Prostate gland (tissue), 2 donors: ENCODE measurements at regions not wholly inside any gene's neighbourhood (a gene's known extent, or its start where the extent isn't known, plus 50 kb on each side); places are given as distances from the start of the nearest gene placed in this dataset.

ENCODE experiments used
- DNase-seq: peaks from one replicate; pipeline ENCODE4 v3.0.0-alpha.2; 2019; ENCODE audit warnings: low spot score
- H3K27ac ChIP-seq, 2 donors: fragments of 200-600 bp; sonication (generic); 2 replicates each; pipeline ENCODE4 v1.5.1; 2017 to 2019
- H3K27me3 ChIP-seq: fragments of 200-600 bp; sonication (generic); replicated peaks from 2 replicates; pipeline ENCODE4 v1.5.1; 2019; ENCODE audit not compliant: insufficient read depth
- H3K36me3 ChIP-seq, 2 donors: fragments of 200-600 bp; sonication (generic); 1 replicate in 1 of 2; 2 replicates in 1 of 2; pipeline versions ENCODE4 v1.5.1 to v1.8.1; 2017 to 2019
- H3K4me1 ChIP-seq: fragments of 200-600 bp; sonication (generic); replicated peaks from 2 replicates; pipeline ENCODE4 v1.5.1; 2019
- H3K4me3 ChIP-seq, 2 donors: fragments of 200-600 bp; sonication (generic); 2 replicates each; pipeline ENCODE4 v1.5.1; 2017 to 2019
- H3K9me3 ChIP-seq: fragments of 200-600 bp; sonication (generic); 2 replicates; pipeline ENCODE4 v1.5.1; 2017
- CTCF ChIP-seq, 4 experiments: fragments of 200-600 bp in 2 of 4; fragments of 450-650 bp in 2 of 4; sonication (generic) in 2 of 4; IDR thresholded peaks; 1 replicate in 3 of 4; 2 replicates in 1 of 4; pipeline ENCODE4 v1.5.1; 2016 to 2019; ENCODE audit warnings: antibody characterized with exemption in 4 of 4, mild to moderate bottlenecking in 2 of 4, moderate library complexity in 2 of 4
- POLR2A ChIP-seq: fragments of 450-650 bp; IDR thresholded peaks from one replicate; pipeline ENCODE4 v1.6.1; 2016; ENCODE audit warnings: antibody characterized with exemption, mild to moderate bottlenecking
- POLR2AphosphoS5 ChIP-seq: sonication (generic); formaldehyde crosslinking; IDR thresholded peaks from one replicate; pipeline ENCODE4 v1.6.1; 2017; ENCODE audit warnings: antibody characterized with exemption
- WGBS: methylation state at CpG from one replicate; pipeline ENCODE4 v1.1.5; 2018; 5-methylcytosine and 5-hydroxymethylcytosine counted together
- intact Hi-C: fragments of 100-400 bp; cut with DNase I; formaldehyde crosslinking; loops from one replicate; pipeline ENCODE4 v1.14.2; 2022

GRCh38 chr13:55664178-55664577 is 1476.5 kb upstream of the PRR20A start:
- no peak for DNase-seq
- TF ChIP-seq POLR2A = no peak
- TF ChIP-seq CTCF (IDR thresholded peaks at IDR 0.05) = no peak
- no peak for TF ChIP-seq POLR2AphosphoS5
- H3K4me3 ChIP-seq = no peak overlapping the region
- no peaks in the 10 kb centered on the region for H3K36me3 ChIP-seq
- no peaks in the 10 kb centered on the region for H3K4me1 ChIP-seq
- WGBS = 37% methylated on average over 3 of the region's 3 CpGs
- H3K27me3 ChIP-seq = no peaks in the 10 kb centered on the region
- H3K27ac ChIP-seq = no peak overlapping the region
- H3K9me3 ChIP-seq = no peaks in the 10 kb centered on the region
- intact Hi-C loops = no loop called here

GRCh38 chr13:55669051-55669450 is 1471.7 kb upstream of the PRR20A start:
- Histone ChIP-seq H3K9me3 (no peaks in the 10 kb centered on the region), H3K36me3 (no peaks in the 10 kb centered on the region), H3K27me3 (no peaks in the 10 kb centered on the region), H3K4me3 (no peak overlapping the region), H3K27ac (no peak overlapping the region), H3K4me1 (no peaks in the 10 kb centered on the region)
- intact Hi-C loops = no loop called here
- WGBS = 68% methylated on average over 1 of the region's 1 CpG
- DNase-seq = no peak
- TF ChIP-seq CTCF (IDR thresholded peaks at IDR 0.05) (no peak), POLR2AphosphoS5 (no peak), POLR2A (no peak)

GRCh38 chr13:55673910-55674309 is 1466.8 kb upstream of the PRR20A start:
- no peak overlapping the region for H3K27ac ChIP-seq
- no peak overlapping the region for H3K4me3 ChIP-seq
- no peaks in the 10 kb centered on the region for H3K9me3 ChIP-seq
- H3K36me3 ChIP-seq = no peaks in the 10 kb centered on the region
- H3K4me1 ChIP-seq = no peaks in the 10 kb centered on the region
- no peak for DNase-seq
- intact Hi-C loops = no loop called here
- H3K27me3 ChIP-seq = no peaks in the 10 kb centered on the region
- TF ChIP-seq POLR2A (no peak), CTCF (IDR thresholded peaks at IDR 0.05) (no peak), POLR2AphosphoS5 (no peak)
- 75% methylated on average over 2 of the region's 2 CpGs for WGBS

GRCh38 chr13:55682776-55683175 is 1457.9 kb upstream of the PRR20A start:
- WGBS = 62% methylated on average over 3 of the region's 3 CpGs
- intact Hi-C loops = no loop called here

More at GRCh38 chr13:55682776-55683175, 1457.9 kb upstream of the PRR20A start:
- H3K27ac ChIP-seq = no peak overlapping the region
- no peaks in the 10 kb centered on the region for H3K36me3 ChIP-seq
- H3K9me3 ChIP-seq = no peaks in the 10 kb centered on the region
- H3K4me1 ChIP-seq = no peaks in the 10 kb centered on the region
- H3K4me3 ChIP-seq = no peak overlapping the region
- TF ChIP-seq POLR2AphosphoS5 (no peak), CTCF (IDR thresholded peaks at IDR 0.05) (no peak), POLR2A (no peak)
- DNase-seq = no peak
- H3K27me3 ChIP-seq = no peaks in the 10 kb centered on the region
